Astrocyte of the cerebellum (primary cell): ENCODE measurements at regions not wholly inside any gene's neighbourhood (a gene's known extent, or its start where the extent isn't known, plus 50 kb on each side); places are given as distances from the start of the nearest gene placed in this dataset.

Experiments used
- DNase-seq: peaks from one replicate; pipeline ENCODE4 v3.0.0-alpha.2; 2011; ENCODE audit warnings: low read depth
- H3K4me3 ChIP-seq: 2 replicates; pipeline ENCODE4 v1.5.1; 2011; ENCODE audit warnings: mild to moderate bottlenecking, low read depth, low read length, moderate library complexity
- CTCF ChIP-seq: IDR thresholded peaks from 2 replicates; pipeline ENCODE4 v1.5.1; 2012; ENCODE audit warnings: low read length, low read depth, moderate library complexity, mild to moderate bottlenecking; ENCODE audit errors: missing control alignments
- in situ Hi-C: cut with HindIII; loops from 2 replicates; pipeline ENCODE4 v1.10.0; 2017; ENCODE audit warnings: low sequenced_read_pairs

- no peak for DNase-seq
- H3K4me3 ChIP-seq = no peak overlapping the region
- in situ Hi-C loops = no loop called here
- TF ChIP-seq CTCF = no peak
Observed at GRCh38 chr4:128510850-128511249, 223.2 kb upstream of the PGRMC2 start.

- TF ChIP-seq CTCF = no peak
- no peak for DNase-seq
- in situ Hi-C loops = no loop called here
- H3K4me3 ChIP-seq = no peak overlapping the region
Observed at GRCh38 chr4:128502818-128503527, 215.4 kb upstream of the PGRMC2 start.

GRCh38 chr4:128501239-128501638 lies 213.6 kb upstream of the PGRMC2 start:
- TF ChIP-seq CTCF = no peak
- in situ Hi-C loops = no loop called here

GRCh38 chr4:128488055-128488705 lies 200.6 kb upstream of the PGRMC2 start:
- in situ Hi-C loops = no loop called here
- TF ChIP-seq CTCF = no peak
- no peak for DNase-seq

More at GRCh38 chr4:128501239-128501638, 213.6 kb upstream of the PGRMC2 start:
- DNase-seq = no peak
- H3K4me3 ChIP-seq = no peak overlapping the region

GRCh38 chr4:128484896-128485295 lies 197.3 kb upstream of the PGRMC2 start:
- in situ Hi-C loops = no loop called here
- no peak for DNase-seq
- no peak for TF ChIP-seq CTCF
- H3K4me3 ChIP-seq = no peak overlapping the region

More at GRCh38 chr4:128488055-128488705, 200.6 kb upstream of the PGRMC2 start:
- H3K4me3 ChIP-seq = no peak overlapping the region

GRCh38 chr4:128483816-128484215 lies 196.2 kb upstream of the PGRMC2 start:
- in situ Hi-C loops = no loop called here
- no peak for TF ChIP-seq CTCF
- H3K4me3 ChIP-seq = no peak overlapping the region
- DNase-seq = peak; percentile 45
